ENCODE measurements at regions not wholly inside any gene's neighbourhood (a gene's known extent, or its start where the extent isn't known, plus 50 kb on each side); places are given as distances from the start of the nearest gene placed in this dataset.

DNA sequence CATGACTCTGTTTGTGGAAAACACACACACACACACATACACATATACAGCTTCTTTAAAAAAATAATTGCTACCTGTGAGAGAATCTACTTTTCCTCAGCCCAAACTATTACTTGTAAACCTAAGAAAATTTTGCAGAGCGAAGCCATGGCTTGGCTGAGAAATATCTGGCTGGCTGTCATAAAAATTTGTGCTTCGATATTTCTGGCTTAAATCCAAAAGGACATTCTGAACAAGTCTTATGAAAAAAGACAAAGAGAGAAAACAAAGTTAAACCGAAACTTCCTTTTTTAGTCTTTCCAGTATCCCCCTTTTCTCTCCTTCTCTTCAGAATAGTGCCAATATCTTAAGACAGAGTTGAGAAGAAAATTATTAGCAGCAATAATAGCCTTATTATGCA is 2048.0 kb downstream of the SUCLG1 start:
- TF ChIP-seq CTCF (conservative IDR thresholded peaks at IDR 0.05; ENCODE audit: low read depth, low read length) = no peak
- no peak for TF ChIP-seq EZH2 (IDR thresholded peaks at IDR 0.05; ENCODE audit: low read length, unreplicated experiment)
- no peak for TF ChIP-seq EZH2phosphoT487 (IDR thresholded peaks at IDR 0.05; ENCODE audit: borderline replicate concordance, low read length)
